Peyer's patch (tissue), 4 donors: ENCODE measurements at regions not wholly inside any gene's neighbourhood (a gene's known extent, or its start where the extent isn't known, plus 50 kb on each side); places are given as distances from the start of the nearest gene placed in this dataset.

Experiments used
- CTCF ChIP-seq, 6 experiments: fragments of 450-650 bp in 4 of 6; fragments of 200-600 bp in 2 of 6; sonication (generic) in 1 of 6; IDR thresholded peaks; one replicate each; pipeline ENCODE4 v1.5.1; 2017 to 2019; ENCODE audit warnings: antibody characterized with exemption in 6 of 6, mild to moderate bottlenecking in 3 of 6, moderate library complexity in 1 of 6
- POLR2A ChIP-seq, 2 donors: fragments of 450-650 bp; IDR thresholded peaks; one replicate each; pipeline ENCODE4 v1.5.1; 2017; ENCODE audit warnings: antibody characterized with exemption in 2 of 2, mild to moderate bottlenecking in 2 of 2, moderate library complexity in 2 of 2

- TF ChIP-seq CTCF (IDR thresholded peaks at IDR 0.05) (no peak), POLR2A (IDR thresholded peaks at IDR 0.05) (no peak)
These were observed 1216.4 kb upstream of the USP15 start for GRCh38 chr12:61043838-61044237.
